GM12864 (cell line): ENCODE measurements at regions not wholly inside any gene's neighbourhood (a gene's known extent, or its start where the extent isn't known, plus 50 kb on each side); places are given as distances from the start of the nearest gene placed in this dataset.
"Not testable (repeated sequence)": the region's sequence is repeated elsewhere in the genome, so short reads cannot be mapped to it uniquely, and the experiment has no call there.

Experiments used
- DNase-seq: peaks from one replicate; pipeline ENCODE4 v3.0.0-alpha.2; 2011; ENCODE audit warnings: low read depth
- H3K4me3 ChIP-seq: 2 replicates; pipeline ENCODE4 v1.5.1; 2011; ENCODE audit warnings: mild to moderate bottlenecking, low read depth, low read length, control low read depth
- CTCF ChIP-seq: IDR thresholded peaks from 2 replicates; pipeline ENCODE4 v1.5.1; 2011; ENCODE audit warnings: low read depth, mild to moderate bottlenecking, moderate library complexity, low read length, control low read depth, inconsistent platforms; ENCODE audit errors: missing control alignments

GRCh38 chr1:168490306-168490705, 53.5 kb downstream of the XCL2 start:
- no peak for DNase-seq
- no peak overlapping the region for H3K4me3 ChIP-seq
- TF ChIP-seq CTCF, result no peak

DNA sequence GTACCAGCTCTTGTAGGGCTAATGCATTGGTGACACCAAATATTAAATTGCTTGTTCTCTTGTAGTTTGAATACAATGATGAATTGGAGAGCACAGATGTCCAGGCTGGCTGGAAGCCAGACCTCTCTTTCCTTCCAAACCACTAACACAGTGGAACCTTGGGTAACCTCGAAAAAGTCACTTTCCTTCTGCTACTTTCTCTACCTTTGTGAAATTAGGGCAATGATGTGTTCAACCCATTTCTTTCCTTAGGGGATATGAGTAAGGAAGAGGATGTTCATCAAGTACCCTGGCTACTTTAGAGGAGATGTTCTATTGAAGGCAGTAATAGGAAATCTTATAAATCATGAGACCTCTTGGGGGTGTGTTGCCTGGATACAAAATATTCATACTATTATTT, 55.7 kb downstream of the XCL2 start:
- H3K4me3 ChIP-seq, result no peak overlapping the region
- TF ChIP-seq CTCF, result no peak
- DNase-seq, result no peak

DNA sequence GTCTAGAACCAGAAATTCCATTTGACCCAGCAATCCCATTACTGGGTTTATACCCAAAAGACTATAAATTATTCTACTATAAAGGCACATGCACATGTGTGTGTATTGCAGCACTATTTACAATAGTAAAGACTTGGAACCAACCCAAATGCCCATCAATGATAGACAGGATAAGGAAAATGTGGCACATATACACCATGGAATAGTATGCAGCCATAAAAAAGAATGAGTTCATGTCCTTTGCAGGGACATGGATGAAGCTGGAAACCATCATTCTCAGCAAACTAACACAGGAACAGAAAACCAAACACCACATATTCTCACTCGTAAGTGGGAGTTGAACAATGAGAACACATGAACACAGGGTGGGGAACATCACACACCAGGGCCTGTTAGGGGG, 57.0 kb downstream of the XCL2 start:
- not testable (repeated sequence) for H3K4me3 ChIP-seq, DNase-seq

DNA sequence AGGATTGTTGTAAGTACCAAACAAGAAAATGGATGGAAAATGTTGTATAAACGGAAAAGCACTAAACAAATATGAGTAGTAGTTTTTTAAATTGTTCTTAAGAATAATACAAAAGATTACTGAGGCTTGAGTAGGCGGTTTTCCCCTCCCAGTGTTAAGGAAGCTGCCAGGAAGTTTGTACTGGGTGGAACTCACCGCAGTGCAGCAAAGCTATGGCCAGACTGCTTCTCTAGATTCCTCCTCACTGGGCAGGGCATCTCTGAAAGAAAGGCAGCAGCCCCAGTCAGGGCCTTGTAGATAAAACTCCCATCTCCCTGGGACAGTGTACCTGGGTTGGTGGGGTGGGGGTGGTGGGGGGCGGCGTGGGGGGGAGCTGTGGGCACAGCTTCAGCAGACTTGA, 58.7 kb downstream of the XCL2 start:
- H3K4me3 ChIP-seq, result no peak overlapping the region
- no peak for DNase-seq
- no peak for TF ChIP-seq CTCF

DNA sequence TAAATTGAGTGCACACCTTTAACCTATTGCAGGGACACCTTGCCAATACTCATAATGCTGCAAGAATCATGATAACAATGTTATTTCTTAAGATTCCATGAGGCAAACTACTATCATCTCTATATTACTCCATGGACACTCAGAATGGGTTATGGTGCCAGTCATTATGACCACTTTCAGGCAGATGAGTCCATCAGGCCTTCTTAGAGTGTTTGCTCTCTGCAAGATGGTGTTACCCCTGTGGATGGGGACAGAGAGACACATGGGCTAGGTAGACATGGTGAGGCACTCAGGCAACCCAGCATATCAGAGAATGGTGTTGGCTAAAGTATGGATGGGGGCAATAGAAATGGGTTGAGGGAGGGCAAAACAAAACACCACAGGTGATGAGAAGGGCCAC, 59.7 kb downstream of the XCL2 start:
- DNase-seq, result no peak
- no peak for TF ChIP-seq CTCF
- no peak overlapping the region for H3K4me3 ChIP-seq

GRCh38 chr1:168483539-168483938, 60.3 kb downstream of the XCL2 start:
- no peak for TF ChIP-seq CTCF
- no peak overlapping the region for H3K4me3 ChIP-seq
- no peak for DNase-seq

- no peak for TF ChIP-seq CTCF
- no peak for DNase-seq
- no peak overlapping the region for H3K4me3 ChIP-seq
Observed at GRCh38 chr1:168482106-168482505, 61.7 kb downstream of the XCL2 start.

DNA sequence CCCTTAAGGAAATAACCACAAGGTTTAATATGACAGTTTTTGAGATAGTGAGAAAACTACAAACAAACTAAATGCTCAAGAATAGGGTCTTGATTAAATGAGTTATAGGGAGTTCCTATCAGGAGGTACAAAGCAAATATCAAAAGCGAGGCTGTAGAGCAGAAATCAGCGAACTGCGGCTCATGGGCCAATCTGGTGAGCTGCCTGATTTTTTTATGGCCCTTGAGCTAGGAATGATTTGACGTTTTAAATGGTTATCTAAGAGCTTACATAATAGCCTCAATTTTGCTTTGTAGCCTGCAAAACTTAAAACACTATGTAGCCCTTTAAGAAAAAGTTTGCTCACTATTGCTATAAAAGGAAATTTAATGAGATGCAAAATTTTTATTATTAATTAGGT, 62.2 kb downstream of the XCL2 start:
- TF ChIP-seq CTCF, result no peak
- no peak overlapping the region for H3K4me3 ChIP-seq
- DNase-seq, result no peak
